HPDE6-E6E7 (cell line): ENCODE measurements at regions not wholly inside any gene's neighbourhood (a gene's known extent, or its start where the extent isn't known, plus 50 kb on each side); places are given as distances from the start of the nearest gene placed in this dataset.
"Not testable (repeated sequence)": the region's sequence is repeated elsewhere in the genome, so short reads cannot be mapped to it uniquely, and the experiment has no call there.

Experiments used
- DNase-seq: peaks from one replicate; pipeline ENCODE4 v3.0.0; 2011; ENCODE audit warnings: missing footprints; ENCODE audit errors: extremely low spot score

- DNase-seq = no peak
Measured at GRCh38 chr12:47373554-47374150, 293.9 kb upstream of the AMIGO2 start.

DNA sequence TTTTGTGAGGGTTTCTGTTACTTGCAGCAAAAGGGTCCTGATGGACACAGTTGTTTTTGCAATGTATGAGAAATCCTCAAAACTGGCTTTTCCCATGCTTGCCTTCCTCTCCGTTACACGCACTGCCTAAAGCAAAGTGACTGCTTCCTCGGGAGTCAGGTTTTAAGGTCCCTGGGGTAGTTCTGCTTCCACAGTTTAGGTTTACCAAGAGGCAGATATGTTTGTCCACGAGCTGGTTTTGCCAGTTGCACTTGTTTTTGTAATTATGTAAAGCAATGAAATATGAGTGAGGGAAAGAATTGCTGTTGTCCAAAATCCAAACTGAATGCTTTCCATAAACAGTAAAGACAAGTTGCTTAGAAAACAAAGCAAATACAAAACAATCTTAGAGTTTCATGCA, 290.7 kb upstream of the AMIGO2 start:
- DNase-seq = no peak

GRCh38 chr12:47369085-47369484, 289.3 kb upstream of the AMIGO2 start:
- no peak for DNase-seq

- DNase-seq = no peak
Measured at GRCh38 chr12:47367912-47368537, 288.3 kb upstream of the AMIGO2 start.

- no peak for DNase-seq
Measured at GRCh38 chr12:47366579-47366978, 286.8 kb upstream of the AMIGO2 start.

GRCh38 chr12:47366157-47366556, 286.4 kb upstream of the AMIGO2 start:
- DNase-seq = no peak

GRCh38 chr12:47365443-47366076, 285.8 kb upstream of the AMIGO2 start:
- not testable (repeated sequence) for DNase-seq

- DNase-seq = no peak
Measured at GRCh38 chr12:47364261-47364660, 284.5 kb upstream of the AMIGO2 start.

GRCh38 chr12:47362126-47362705, 282.5 kb upstream of the AMIGO2 start:
- no peak for DNase-seq

- peak; percentile 39 for DNase-seq
Measured at GRCh38 chr12:47361389-47362021, 281.7 kb upstream of the AMIGO2 start.

- DNase-seq = no peak
Measured at GRCh38 chr12:47360771-47361388, 281.1 kb upstream of the AMIGO2 start.

DNA sequence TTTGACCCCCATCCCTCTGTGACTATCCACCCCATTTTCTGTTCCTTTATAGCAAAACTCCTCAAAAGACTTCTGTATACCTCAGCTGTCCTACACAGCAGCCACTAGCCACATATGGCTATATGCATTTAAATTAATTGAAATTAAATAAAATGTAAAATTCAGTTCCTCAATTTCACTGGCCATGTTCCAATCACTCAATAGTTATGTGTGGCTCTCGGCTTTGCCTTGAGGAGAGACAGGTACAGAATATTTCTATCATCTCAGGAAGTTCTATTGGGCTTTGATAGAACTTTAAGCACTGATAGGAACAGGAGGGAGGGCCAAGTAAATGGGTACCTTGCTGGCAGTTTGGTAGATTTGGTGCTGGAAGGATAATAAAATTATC, 280.3 kb upstream of the AMIGO2 start:
- no peak for DNase-seq

GRCh38 chr12:47359310-47360092, 279.7 kb upstream of the AMIGO2 start:
- no peak for DNase-seq

- DNase-seq = not testable (repeated sequence)
Measured at GRCh38 chr12:47357006-47357405, 277.2 kb upstream of the AMIGO2 start.

DNA sequence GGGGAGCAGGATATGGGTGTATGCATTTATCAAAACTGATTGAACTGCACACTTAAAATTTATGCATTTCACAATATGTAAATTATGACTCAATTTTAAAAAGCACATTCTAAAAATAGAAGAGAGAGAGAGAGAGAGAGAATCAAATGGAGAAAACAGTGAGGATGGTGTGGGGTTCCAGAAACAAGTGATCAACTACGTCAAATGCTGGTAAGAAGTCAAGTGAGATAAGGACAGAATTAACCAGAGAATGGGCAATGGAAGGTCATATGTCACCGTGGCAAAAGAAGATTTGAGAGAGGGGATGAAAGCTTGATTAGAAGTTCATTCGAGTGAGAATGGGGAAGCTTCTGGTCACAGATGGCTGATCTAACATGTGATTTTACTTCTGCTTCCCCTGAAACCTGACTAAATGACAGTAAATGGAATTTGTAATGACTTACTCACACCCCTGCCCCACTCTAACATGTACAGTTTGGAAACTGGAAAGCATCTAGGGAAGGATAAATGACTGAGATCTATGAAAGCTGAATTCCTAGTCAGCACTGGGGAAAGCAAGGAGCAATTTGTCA, 276.5 kb upstream of the AMIGO2 start:
- no peak for DNase-seq

GRCh38 chr12:47353508-47353907, 273.7 kb upstream of the AMIGO2 start:
- no peak for DNase-seq

DNA sequence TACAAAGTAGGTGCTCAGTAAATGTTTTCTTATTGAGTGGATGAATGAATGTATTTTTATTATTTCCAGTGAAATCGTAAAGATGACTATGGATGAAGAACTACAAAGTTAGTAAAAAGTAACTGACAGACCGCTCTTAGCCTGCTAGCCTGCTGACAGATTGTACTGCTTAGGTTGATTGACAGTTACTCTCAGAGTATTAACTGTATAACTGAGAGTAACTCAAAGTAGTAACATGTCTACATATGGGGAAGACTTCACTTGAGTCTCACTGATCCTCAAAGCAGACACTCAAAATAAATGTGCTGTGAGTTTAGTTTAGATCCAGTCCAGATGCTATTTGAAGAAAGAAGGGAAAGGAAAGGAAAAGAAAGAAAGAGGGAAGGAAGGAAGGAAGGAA, 272.3 kb upstream of the AMIGO2 start:
- no peak for DNase-seq

DNA sequence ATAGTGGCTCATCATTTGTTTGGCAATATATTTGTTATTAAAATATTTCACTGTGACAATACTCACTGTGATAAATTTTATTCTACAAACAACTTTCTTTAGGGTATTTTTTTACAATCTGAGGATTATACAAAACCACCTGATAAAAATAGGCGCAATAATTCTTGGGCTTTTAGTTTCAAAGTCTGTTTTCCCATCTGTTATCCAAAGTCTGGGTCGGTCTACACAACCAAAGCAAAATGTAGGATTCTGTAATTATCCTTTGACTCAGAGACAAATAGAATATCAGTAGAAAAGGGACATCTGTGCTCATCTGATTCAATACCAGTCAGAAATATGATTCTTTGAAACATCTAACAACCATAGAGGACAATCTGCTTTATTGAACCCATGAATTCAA, 271.8 kb upstream of the AMIGO2 start:
- no peak for DNase-seq

- no peak for DNase-seq
Measured at GRCh38 chr12:47350062-47350408, 270.3 kb upstream of the AMIGO2 start.

- no peak for DNase-seq
Measured at GRCh38 chr12:47349137-47350061, 269.6 kb upstream of the AMIGO2 start.
